ENCODE measurements at regions not wholly inside any gene's neighbourhood (a gene's known extent, or its start where the extent isn't known, plus 50 kb on each side); places are given as distances from the start of the nearest gene placed in this dataset.

DNA sequence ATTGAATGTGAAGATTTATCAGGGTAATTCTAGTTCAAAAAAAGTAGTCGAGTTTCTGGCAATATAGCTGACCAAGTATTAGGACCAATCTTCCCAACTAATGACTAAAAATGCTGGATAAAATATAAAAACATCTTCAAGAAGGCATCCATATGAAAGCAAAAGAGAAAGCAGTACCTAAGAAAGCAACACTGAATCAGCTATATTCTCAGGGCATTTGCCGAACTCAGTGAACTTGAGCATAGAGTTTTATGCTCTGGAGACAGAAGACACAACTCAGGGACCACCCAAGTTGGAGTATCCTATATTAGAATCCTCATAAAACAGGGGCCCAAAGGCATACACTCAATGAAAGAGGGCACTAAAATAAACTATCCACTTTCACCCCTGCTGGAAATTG lies 103.7 kb upstream of the HNRNPA3 start:
- TF ChIP-seq POLR2A (IDR thresholded peaks at IDR 0.05; ENCODE audit: low read depth, low read length), result no peak
- no peak for TF ChIP-seq POLR2AphosphoS5 (IDR thresholded peaks at IDR 0.05; ENCODE audit: low read depth, low read length)
- no peak for TF ChIP-seq SPI1 (IDR thresholded peaks at IDR 0.05; ENCODE audit: low read depth, low read length)
- no peak for TF ChIP-seq TAF1 (IDR thresholded peaks at IDR 0.05; ENCODE audit: low read depth, low read length)
- TF ChIP-seq POU2F2 (IDR thresholded peaks at IDR 0.05; ENCODE audit: low read depth, low read length), result no peak

Data from GM12891 (cell line).